ENCODE measurements at regions not wholly inside any gene's neighbourhood (a gene's known extent, or its start where the extent isn't known, plus 50 kb on each side); places are given as distances from the start of the nearest gene placed in this dataset.

GRCh38 chr20:60400567-60400966 lies 442.3 kb downstream of the CDH26 start:
- POLR2A ChIA-PET, result no interaction called here
- no peaks in the 10 kb centered on the region for H3K27me3 ChIP-seq (ENCODE audit: control insufficient read depth in 1 of 2, insufficient read depth in 2 of 2, low read length in 2 of 2)
- H3K9me3 Mint-ChIP-seq, result peaks cover 5% of the 10 kb centered on the region
- no peak overlapping the region for H3K4me3 Mint-ChIP-seq
- H3K9me3 ChIP-seq (ENCODE audit: control insufficient read depth in 1 of 2, insufficient read depth in 1 of 2, low read length in 2 of 2), result no peaks in the 10 kb centered on the region
- intact Hi-C loops (cut with DNase I, micrococcal nuclease), result no loop called here
- DNase-seq (no peak), ATAC-seq (ENCODE audit: poor library complexity) (no peak)
- peaks cover 4% of the 10 kb centered on the region for H3K27me3 Mint-ChIP-seq
- CTCF ChIA-PET, result no interaction called here
- no peak overlapping the region for H3K4me3 ChIP-seq (ENCODE audit: low read length)
- no peaks in the 10 kb centered on the region for H3K36me3 Mint-ChIP-seq (ENCODE audit: low read depth)
- no peak overlapping the region for H3K27ac Mint-ChIP-seq
- H3K4me1 Mint-ChIP-seq (ENCODE audit: low read depth), result no peaks in the 10 kb centered on the region
- H3K4me1 ChIP-seq (ENCODE audit: insufficient read depth, low read length), result no peaks in the 10 kb centered on the region
- no peaks in the 10 kb centered on the region for H3K36me3 ChIP-seq (ENCODE audit: insufficient read depth, low read length)
- no peak overlapping the region for H3K27ac ChIP-seq (ENCODE audit: low read depth in 1 of 2, low read length in 2 of 2)
- TF ChIP-seq CTCF (IDR thresholded peaks at IDR 0.05), result no peak

- POLR2A ChIA-PET, result no interaction called here
- no peak overlapping the region for H3K4me3 Mint-ChIP-seq
- Histone ChIP-seq H3K36me3 (ENCODE audit: insufficient read depth, low read length) (no peaks in the 10 kb centered on the region), H3K27ac (ENCODE audit: low read depth in 1 of 2, low read length in 2 of 2) (no peak overlapping the region), H3K4me1 (ENCODE audit: insufficient read depth, low read length) (no peaks in the 10 kb centered on the region), H3K9me3 (ENCODE audit: control insufficient read depth in 1 of 2, insufficient read depth in 1 of 2, low read length in 2 of 2) (peaks cover 0 to 5% of the 10 kb centered on the region in 2 experiments), H3K27me3 (ENCODE audit: control insufficient read depth in 1 of 2, insufficient read depth in 2 of 2, low read length in 2 of 2) (no peaks in the 10 kb centered on the region), H3K4me3 (ENCODE audit: low read length) (no peak overlapping the region)
- intact Hi-C loops (cut with DNase I, micrococcal nuclease), result no loop called here
- no peaks in the 10 kb centered on the region for H3K4me1 Mint-ChIP-seq (ENCODE audit: low read depth)
- DNase-seq, result no peak
- ATAC-seq (ENCODE audit: poor library complexity), result no peak
- no peaks in the 10 kb centered on the region for H3K36me3 Mint-ChIP-seq (ENCODE audit: low read depth)
- CTCF ChIA-PET, result no interaction called here
- peaks cover 5% of the 10 kb centered on the region for H3K9me3 Mint-ChIP-seq
- no peak for TF ChIP-seq CTCF (IDR thresholded peaks at IDR 0.05)
- no peak overlapping the region for H3K27ac Mint-ChIP-seq
- H3K27me3 Mint-ChIP-seq, result peaks cover 4% of the 10 kb centered on the region
Measured at GRCh38 chr20:60402189-60403058, 444.2 kb downstream of the CDH26 start.

GRCh38 chr20:60403105-60403741 lies 445.0 kb downstream of the CDH26 start:
- DNase-seq, result no peak
- Histone ChIP-seq H3K27me3 (ENCODE audit: control insufficient read depth in 1 of 2, insufficient read depth in 2 of 2, low read length in 2 of 2) (no peaks in the 10 kb centered on the region), H3K4me1 (ENCODE audit: insufficient read depth, low read length) (no peaks in the 10 kb centered on the region), H3K4me3 (ENCODE audit: low read length) (no peak overlapping the region), H3K9me3 (ENCODE audit: control insufficient read depth in 1 of 2, insufficient read depth in 1 of 2, low read length in 2 of 2) (peaks cover 0 to 5% of the 10 kb centered on the region in 2 experiments), H3K27ac (ENCODE audit: low read depth in 1 of 2, low read length in 2 of 2) (no peak overlapping the region), H3K36me3 (ENCODE audit: insufficient read depth, low read length) (no peaks in the 10 kb centered on the region)
- H3K27me3 Mint-ChIP-seq, result peaks cover 4% of the 10 kb centered on the region
- no peaks in the 10 kb centered on the region for H3K36me3 Mint-ChIP-seq (ENCODE audit: low read depth)
- ATAC-seq (ENCODE audit: poor library complexity), result no peak
- intact Hi-C loops (cut with DNase I, micrococcal nuclease), result no loop called here
- no peak overlapping the region for H3K4me3 Mint-ChIP-seq
- no peak for TF ChIP-seq CTCF (IDR thresholded peaks at IDR 0.05)
- ChIA-PET CTCF (no interaction called here), POLR2A (no interaction called here)
- H3K27ac Mint-ChIP-seq, result no peak overlapping the region
- H3K4me1 Mint-ChIP-seq (ENCODE audit: low read depth), result no peaks in the 10 kb centered on the region
- peaks cover 9% of the 10 kb centered on the region for H3K9me3 Mint-ChIP-seq

All from CD4-positive, alpha-beta T cell (primary cell).